HG02610 (cell line): ENCODE measurements at regions not wholly inside any gene's neighbourhood (a gene's known extent, or its start where the extent isn't known, plus 50 kb on each side); places are given as distances from the start of the nearest gene placed in this dataset.
"Not testable (repeated sequence)": the region's sequence is repeated elsewhere in the genome, so short reads cannot be mapped to it uniquely, and the experiment has no call there.

Source experiments
- ATAC-seq: cut with Tn5 transposase; IDR thresholded peaks from one replicate; pipeline ENCODE4 v1.9.1; 2021; ENCODE audit warnings: mild to moderate bottlenecking, moderate library complexity; ENCODE audit not compliant: unreplicated experiment

- no peak for ATAC-seq
Observed at GRCh38 chr14:89661392-89661791, 244.4 kb upstream of the FOXN3 start.

GRCh38 chr14:89660625-89661233 is 243.7 kb upstream of the FOXN3 start:
- ATAC-seq, result not testable (repeated sequence)

GRCh38 chr14:89660166-89660565 is 243.1 kb upstream of the FOXN3 start:
- no peak for ATAC-seq

- no peak for ATAC-seq
Observed at GRCh38 chr14:89658977-89659670, 242.1 kb upstream of the FOXN3 start.

- no peak for ATAC-seq
Observed at GRCh38 chr14:89657014-89657413, 240.0 kb upstream of the FOXN3 start.

GRCh38 chr14:89654998-89655397 is 238.0 kb upstream of the FOXN3 start:
- ATAC-seq, result no peak

- no peak for ATAC-seq
Observed at GRCh38 chr14:89652352-89652751, 235.3 kb upstream of the FOXN3 start.

GRCh38 chr14:89651805-89652204 is 234.8 kb upstream of the FOXN3 start:
- ATAC-seq, result no peak

GRCh38 chr14:89650077-89650978 is 233.3 kb upstream of the FOXN3 start:
- peak; percentile 39 for ATAC-seq

GRCh38 chr14:89649451-89650075 is 232.5 kb upstream of the FOXN3 start:
- ATAC-seq, result no peak

GRCh38 chr14:89648924-89649323 is 231.9 kb upstream of the FOXN3 start:
- no peak for ATAC-seq

GRCh38 chr14:89648510-89648909 is 231.5 kb upstream of the FOXN3 start:
- ATAC-seq, result no peak

GRCh38 chr14:89646971-89647370 is 229.9 kb upstream of the FOXN3 start:
- no peak for ATAC-seq

GRCh38 chr14:89644641-89645040 is 227.6 kb upstream of the FOXN3 start:
- no peak for ATAC-seq

- ATAC-seq, result peak; percentile 96
Observed at GRCh38 chr14:89641495-89642175, 224.6 kb upstream of the FOXN3 start.

- no peak for ATAC-seq
Observed at GRCh38 chr14:89640141-89640540, 223.1 kb upstream of the FOXN3 start.

- ATAC-seq, result peak; percentile 48
Observed at GRCh38 chr14:89639687-89640086, 222.7 kb upstream of the FOXN3 start.

- ATAC-seq, result no peak
Observed at GRCh38 chr14:89638891-89639290, 221.9 kb upstream of the FOXN3 start.

GRCh38 chr14:89637581-89637980 is 220.5 kb upstream of the FOXN3 start:
- ATAC-seq, result no peak

GRCh38 chr14:89635615-89636014 is 218.6 kb upstream of the FOXN3 start:
- no peak for ATAC-seq

GRCh38 chr14:89634037-89634436 is 217.0 kb upstream of the FOXN3 start:
- ATAC-seq, result no peak
